HCT116 (cell line): ENCODE measurements at regions not wholly inside any gene's neighbourhood (a gene's known extent, or its start where the extent isn't known, plus 50 kb on each side); places are given as distances from the start of the nearest gene placed in this dataset.

Experiments
- ATAC-seq: fragments of 200-7000 bp; cut with Tn5 transposase; 2 replicates; pipeline ENCODE4 v1.9.1; 2020; ENCODE audit warnings: mild to moderate bottlenecking, moderate library complexity
- BruUV-seq: library from RNA; stranded (reverse); fragments of 400-500 nt; replicated peaks from 2 replicates; lab custom pipeline; 2021; lab: Mats Ljungman, UMichigan
- CTCF ChIA-PET: fragments of 300-600 bp; sonication (Branson Sonifier 250); formaldehyde crosslinking; loops from one replicate; lab custom pipeline; 2021; ENCODE audit warnings: antibody characterized with exemption; lab: Charles Lee
- POLR2A ChIA-PET: fragments of 300-600, 350-600 bp; sonication (Branson Sonifier 250); formaldehyde crosslinking; loops from one replicate; lab custom pipeline; 2021; ENCODE audit warnings: antibody characterized with exemption; lab: Charles Lee
- RAD21 ChIA-PET, 2 experiments: fragments of 300-600 bp; sonication (Branson Sonifier 250); formaldehyde crosslinking; loops; one replicate each; lab custom pipeline; 2023; ENCODE audit warnings: low total read pairs in 2 of 2; ENCODE audit not compliant: uncharacterized antibody in 2 of 2, unreplicated experiment in 2 of 2, low non-redundant PET in 1 of 2; lab: Charles Lee
- DNase-seq: peaks from one replicate; pipeline ENCODE4 v3.0.0-alpha.2; 2010; ENCODE audit warnings: low read depth, low spot score
- H2AFZ ChIP-seq: fragments of 200-600 bp; shearing (Covaris generic), sonication (generic); 2 replicates; pipeline ENCODE4 v1.6.1; 2017; ENCODE audit warnings: low read depth, mixed run types, mixed read lengths, antibody characterized with exemption, low read length; ENCODE audit not compliant: poor library complexity, severe bottlenecking
- H3K27ac ChIP-seq: 2 replicates; pipeline ENCODE4 v1.5.1; 2012; ENCODE audit warnings: low read depth, low read length
- H3K27me3 ChIP-seq: fragments of 200-600 bp; sonication (generic); 2 replicates; pipeline ENCODE4 v1.6.1; 2016; ENCODE audit warnings: mixed run types, low read length, mixed read lengths; ENCODE audit not compliant: insufficient read depth
- H3K36me3 ChIP-seq, 2 experiments: fragments of 200-500 bp in 1 of 2; fragments of 200-600 bp in 1 of 2; sonication (Bioruptor generic) in 1 of 2; sonication (generic) in 1 of 2; 2 replicates each; pipeline versions ENCODE4 v1.5.1 to v1.6.1; 2014 to 2016; ENCODE audit warnings: low read length in 2 of 2, inconsistent platforms in 1 of 2, mixed read lengths in 1 of 2, mixed run types in 1 of 2; ENCODE audit not compliant: insufficient read depth in 2 of 2, control insufficient read depth in 1 of 2
- H3K4me1 ChIP-seq, 2 experiments: fragments of 200-600 bp in 1 of 2; sonication (generic) in 1 of 2; 2 replicates each; pipeline versions ENCODE4 v1.5.1 to v1.6.1; 2012 to 2017; ENCODE audit warnings: low read length in 2 of 2, inconsistent platforms in 1 of 2, mild to moderate bottlenecking in 1 of 2, mixed read lengths in 1 of 2, mixed run types in 1 of 2, moderate library complexity in 1 of 2; ENCODE audit not compliant: insufficient read depth in 2 of 2, control insufficient read depth in 1 of 2
- H3K4me2 ChIP-seq: fragments of 200-600 bp; sonication (generic); 2 replicates; pipeline ENCODE4 v1.6.1; 2017; ENCODE audit warnings: mixed run types, low read length, mixed read lengths
- H3K4me3 ChIP-seq, 2 experiments: fragments of 200-600 bp in 1 of 2; sonication (generic) in 1 of 2; replicated peaks in 1 of 2; 2 replicates each; pipeline ENCODE4 v1.5.1; 2011 to 2016; ENCODE audit warnings: low read length in 2 of 2, control low read depth in 1 of 2, low read depth in 1 of 2, mild to moderate bottlenecking in 1 of 2, mixed read lengths in 1 of 2, mixed run types in 1 of 2
- H3K79me2 ChIP-seq: fragments of 200-600 bp; sonication (generic); 2 replicates; pipeline ENCODE4 v1.6.1; 2017; ENCODE audit warnings: mild to moderate bottlenecking, mixed run types, low read length, moderate library complexity, mixed read lengths; ENCODE audit not compliant: insufficient read depth
- H3K9ac ChIP-seq: fragments of 200-600 bp; sonication (generic); 2 replicates; pipeline ENCODE4 v1.6.1; 2016; ENCODE audit warnings: low read length, mixed read lengths
- H3K9me2 ChIP-seq: fragments of 200-600 bp; sonication (generic), shearing (Covaris generic); 2 replicates; pipeline ENCODE4 v1.6.1; 2017; ENCODE audit warnings: mixed run types, mild to moderate bottlenecking, moderate library complexity; ENCODE audit not compliant: insufficient read depth
- H3K9me3 ChIP-seq, 2 experiments: fragments of 200-500 bp in 1 of 2; fragments of 200-600 bp in 1 of 2; sonication (Bioruptor generic) in 1 of 2; sonication (generic) in 1 of 2; 2 replicates each; pipeline ENCODE4 v1.6.1; 2014 to 2017; ENCODE audit warnings: low read length in 2 of 2, mixed read lengths in 2 of 2, inconsistent platforms in 1 of 2, low read depth in 1 of 2, mild to moderate bottlenecking in 1 of 2, mixed run types in 1 of 2, moderate library complexity in 1 of 2; ENCODE audit not compliant: control insufficient read depth in 1 of 2, insufficient read depth in 1 of 2
- H4K20me1 ChIP-seq: fragments of 200-600 bp; sonication (generic), shearing (Covaris generic); 2 replicates; pipeline ENCODE4 v1.6.1; 2017; ENCODE audit warnings: mixed run types, mild to moderate bottlenecking, moderate library complexity; ENCODE audit not compliant: insufficient read depth
- ATF3 ChIP-seq: IDR thresholded peaks from 2 replicates; pipeline ENCODE4 v1.6.1; 2012
- CTCF ChIP-seq, 3 experiments: fragments of 200-600 bp in 1 of 3; sonication (generic) in 1 of 3; IDR thresholded peaks in 2 of 3; conservative IDR thresholded peaks in 1 of 3; 2 replicates each; pipeline ENCODE4 v1.5.1; 2012 to 2017; ENCODE audit warnings: low read depth in 2 of 3, low read length in 2 of 3, antibody characterized with exemption in 1 of 3, borderline replicate concordance in 1 of 3, control low read depth in 1 of 3, mild to moderate bottlenecking in 1 of 3, mixed read lengths in 1 of 3, mixed run types in 1 of 3, moderate library complexity in 1 of 3; ENCODE audit not compliant: insufficient read depth in 1 of 3
- EGR1 ChIP-seq: IDR thresholded peaks from 2 replicates; pipeline ENCODE4 v1.6.1; 2012; ENCODE audit warnings: low read depth
- EZH2 ChIP-seq: fragments of 200-600 bp; sonication (generic); IDR thresholded peaks from 2 replicates; pipeline ENCODE4 v1.6.1; 2017; ENCODE audit warnings: antibody characterized with exemption, mixed run types
- FOSL1 ChIP-seq: IDR thresholded peaks from 2 replicates; pipeline ENCODE4 v1.6.1; 2012; ENCODE audit warnings: low read depth
- JUND ChIP-seq: IDR thresholded peaks from 2 replicates; pipeline ENCODE4 v1.6.1; 2012
- POLR2A ChIP-seq: IDR thresholded peaks from 2 replicates; pipeline ENCODE4 v1.7.0; 2011; ENCODE audit warnings: borderline replicate concordance; ENCODE audit not compliant: insufficient read depth, insufficient read length; ENCODE audit errors: extremely low read depth
- RAD21 ChIP-seq: IDR thresholded peaks from 2 replicates; pipeline ENCODE4 v1.6.1; 2012; ENCODE audit warnings: low read depth, mild to moderate bottlenecking
- SP1 ChIP-seq: IDR thresholded peaks from 2 replicates; pipeline ENCODE4 v1.6.1; 2012; ENCODE audit warnings: low read depth
- SRF ChIP-seq: IDR thresholded peaks from 2 replicates; pipeline ENCODE4 v1.6.1; 2012; ENCODE audit warnings: low read depth
- TCF7L2 ChIP-seq: IDR thresholded peaks from 2 replicates; pipeline ENCODE4 v1.7.0; 2011; ENCODE audit warnings: borderline replicate concordance, inconsistent platforms; ENCODE audit not compliant: insufficient read depth, insufficient read length; ENCODE audit errors: extremely low read depth
- ZBTB33 ChIP-seq: IDR thresholded peaks from 2 replicates; pipeline ENCODE4 v1.6.1; 2011; ENCODE audit warnings: mild to moderate bottlenecking, low read length, moderate library complexity; ENCODE audit not compliant: insufficient replicate concordance; ENCODE audit errors: extremely low read depth
- ZFX ChIP-seq: fragments of 450-650 bp; IDR thresholded peaks from 2 replicates; pipeline ENCODE4 v1.6.1; 2017
- intact Hi-C: fragments of 100-400 bp; cut with micrococcal nuclease; formaldehyde crosslinking; loops from 2 replicates; pipeline ENCODE4 v1.10.0; 2022

GRCh38 chr2:83155826-83156225, 1303.3 kb downstream of the SUCLG1 start:
- H2AFZ ChIP-seq = no peak overlapping the region
- no peaks in the 10 kb centered on the region for H3K9me2 ChIP-seq
- H3K27me3 ChIP-seq = no peaks in the 10 kb centered on the region
- H3K4me1 ChIP-seq = no peaks in the 10 kb centered on the region
- no peak overlapping the region for H3K4me2 ChIP-seq
- RAD21 ChIA-PET = no interaction called here
- no peaks in the 10 kb centered on the region for H4K20me1 ChIP-seq
- no peak for DNase-seq
- no peak overlapping the region for H3K9ac ChIP-seq
- intact Hi-C loops = no loop called here
- no peaks in the 10 kb centered on the region for H3K79me2 ChIP-seq
- POLR2A ChIA-PET = no interaction called here
- no peaks in the 10 kb centered on the region for H3K9me3 ChIP-seq
- H3K36me3 ChIP-seq = no peaks in the 10 kb centered on the region
- CTCF ChIA-PET = no interaction called here
- H3K4me3 ChIP-seq = no peak overlapping the region
- H3K27ac ChIP-seq = no peak overlapping the region
- ATAC-seq = no peak
- TF ChIP-seq FOSL1 = no peak
- TF ChIP-seq RAD21 = no peak
- no peak for TF ChIP-seq ATF3
- TF ChIP-seq SP1 = no peak
- no peak for TF ChIP-seq ZBTB33
- no peak for TF ChIP-seq ZFX
- no peak for TF ChIP-seq TCF7L2
- no peak for TF ChIP-seq CTCF (IDR thresholded peaks at IDR 0.05 in 2 of 3, conservative IDR thresholded peaks at IDR 0.05 in 1 of 3; ENCODE audit: borderline replicate concordance in 1 of 3, insufficient read depth in 1 of 3, low read depth in 2 of 3, low read length in 2 of 3)
- no peak for TF ChIP-seq EGR1
- TF ChIP-seq SRF = no peak
- no peak for TF ChIP-seq POLR2A
- TF ChIP-seq EZH2 = no peak
- TF ChIP-seq JUND = no peak
- BruUV-seq = no TSS peak
